GM12878 (cell line): ENCODE measurements at regions not wholly inside any gene's neighbourhood (a gene's known extent, or its start where the extent isn't known, plus 50 kb on each side); places are given as distances from the start of the nearest gene placed in this dataset.

Source experiments
- ATAC-seq: fragments of 200-7000 bp; cut with Tn5 transposase; 3 replicates; pipeline ENCODE4 v1.9.1; 2020; ENCODE audit warnings: mild to moderate bottlenecking, moderate library complexity
- BruUV-seq: library from RNA; stranded (reverse); fragments of 400-500 nt; replicated peaks from 2 replicates; lab custom pipeline; 2021; lab: Mats Ljungman, UMichigan
- CTCF ChIA-PET: fragments of 300-600 bp; sonication (Branson Sonifier 250); formaldehyde crosslinking; extraction: SDS; loops from one replicate; lab custom pipeline; 2021; ENCODE audit warnings: inconsistent platforms; lab: Yijun Ruan, JAX
- POLR2A ChIA-PET: fragments of 350-600 bp; formaldehyde crosslinking; extraction: SDS; loops from one replicate; lab custom pipeline; 2021; ENCODE audit warnings: inconsistent platforms; lab: Charles Lee
- RAD21 ChIA-PET: fragments of 300-600 bp; sonication (Branson Sonifier 250); formaldehyde crosslinking; loops from one replicate; lab custom pipeline; 2023; ENCODE audit warnings: antibody characterized with exemption; ENCODE audit not compliant: unreplicated experiment; lab: Charles Lee
- SMC1A ChIA-PET: fragments of 300-600 bp; sonication (Branson Sonifier 250); formaldehyde crosslinking; loops from one replicate; lab custom pipeline; 2023; ENCODE audit not compliant: unreplicated experiment, uncharacterized antibody; lab: Charles Lee
- DNase-seq: peaks from one replicate; pipeline ENCODE4 v3.0.0-alpha.2; 2011; ENCODE audit warnings: low read depth, low spot score
- FAIRE-seq: peaks from 3 replicates; lab custom pipeline; 2011; peaks lifted over from hg19 to GRCh38; lab: Jason Lieb, UNC
- H2AFZ ChIP-seq: 2 replicates; pipeline ENCODE4 v1.6.0; 2011; ENCODE audit warnings: low read depth, low read length, control low read depth; ENCODE audit not compliant: control insufficient read depth
- H3K27ac ChIP-seq: 2 replicates; pipeline ENCODE4 v1.5.1; 2011; ENCODE audit warnings: control low read depth; ENCODE audit not compliant: control insufficient read depth, insufficient read depth
- H3K27me3 ChIP-seq, 2 experiments: replicated peaks in 1 of 2; 2 replicates each; pipeline versions ENCODE4 v1.6.0 to v1.6.1; 2011; ENCODE audit warnings: low read length in 1 of 2; ENCODE audit not compliant: control insufficient read depth in 2 of 2, insufficient read depth in 2 of 2
- H3K36me3 ChIP-seq, 2 experiments: 2 replicates each; pipeline ENCODE4 v1.5.1; 2011; ENCODE audit warnings: low read length in 1 of 2; ENCODE audit not compliant: control insufficient read depth in 2 of 2, insufficient read depth in 2 of 2
- H3K4me1 ChIP-seq: 2 replicates; pipeline ENCODE4 v1.6.1; 2011; ENCODE audit warnings: mild to moderate bottlenecking, low read length, moderate library complexity, mixed read lengths; ENCODE audit not compliant: control insufficient read depth, insufficient read depth
- H3K4me2 ChIP-seq: 2 replicates; pipeline ENCODE4 v1.6.0; 2011; ENCODE audit warnings: control low read depth; ENCODE audit not compliant: control insufficient read depth, insufficient read depth
- H3K4me3 ChIP-seq: fragments of 200-600 bp; sonication (generic); 2 replicates; pipeline ENCODE4 v1.5.1; 2016
- H3K79me2 ChIP-seq: 2 replicates; pipeline ENCODE4 v1.6.0; 2011; ENCODE audit warnings: low read length; ENCODE audit not compliant: control insufficient read depth, insufficient read depth
- H3K9ac ChIP-seq: 2 replicates; pipeline ENCODE4 v1.8.0; 2011; ENCODE audit warnings: low read length, control low read depth, mixed read lengths; ENCODE audit not compliant: control insufficient read depth, insufficient read depth
- H3K9me3 ChIP-seq: replicated peaks from 3 replicates; pipeline ENCODE4 v1.5.1; 2011; ENCODE audit warnings: mild to moderate bottlenecking, low read length; ENCODE audit not compliant: control insufficient read depth, insufficient read depth
- H4K20me1 ChIP-seq: 2 replicates; pipeline ENCODE4 v1.6.0; 2011; ENCODE audit not compliant: control insufficient read depth, insufficient read depth
- BCL3 ChIP-seq: IDR thresholded peaks from 2 replicates; pipeline ENCODE4 v1.6.1; 2011; ENCODE audit warnings: borderline replicate concordance, low read depth, mild to moderate bottlenecking, moderate library complexity, low read length; ENCODE audit not compliant: insufficient read depth, poor library complexity, severe bottlenecking
- EP300 ChIP-seq, 2 experiments: fragments of 150-350 bp in 1 of 2; IDR thresholded peaks; 2 replicates each; pipeline ENCODE4 v1.6.1; 2011 to 2012; ENCODE audit warnings: low read depth in 2 of 2, low read length in 2 of 2, borderline replicate concordance in 1 of 2, improper control_type of control experiment in 1 of 2, inconsistent platforms in 1 of 2; ENCODE audit not compliant: control insufficient read depth in 1 of 2
- EZH2 ChIP-seq: IDR thresholded peaks from 2 replicates; pipeline ENCODE4 v1.6.1; 2012; ENCODE audit warnings: low read depth, mild to moderate bottlenecking, control low read depth, inconsistent platforms, low read length, borderline replicate concordance; ENCODE audit not compliant: control insufficient read depth
- MEF2B ChIP-seq: fragments of 450-650 bp; IDR thresholded peaks from 2 replicates; pipeline ENCODE4 v1.6.1; 2018; ENCODE audit warnings: mild to moderate bottlenecking, moderate library complexity; ENCODE audit not compliant: partially characterized antibody, poor library complexity, severe bottlenecking
- MTA3 ChIP-seq: IDR thresholded peaks from 2 replicates; pipeline ENCODE4 v1.6.1; 2012; ENCODE audit warnings: low read length, inconsistent platforms, borderline replicate concordance
- RAD51 ChIP-seq: fragments of 450-650 bp; IDR thresholded peaks from 2 replicates; pipeline ENCODE4 v1.6.1; 2016; ENCODE audit warnings: moderate library complexity, mild to moderate bottlenecking, inconsistent platforms
- RFX5 ChIP-seq: IDR thresholded peaks from 2 replicates; pipeline ENCODE4 v1.6.1; 2011; ENCODE audit warnings: low read depth, low read length, improper control_type of control experiment
- SMC3 ChIP-seq: IDR thresholded peaks from 2 replicates; pipeline ENCODE4 v1.6.1; 2011; ENCODE audit warnings: low read length, improper control_type of control experiment, borderline replicate concordance
- ZNF384 ChIP-seq: IDR thresholded peaks from 2 replicates; pipeline ENCODE4 v1.6.1; 2012; ENCODE audit warnings: low read depth, mild to moderate bottlenecking, low read length, improper control_type of control experiment, borderline replicate concordance
- ZSCAN29 ChIP-seq: fragments of 450-650 bp; IDR thresholded peaks from 2 replicates; pipeline ENCODE4 v1.6.1; 2017; ENCODE audit warnings: mild to moderate bottlenecking, moderate library complexity
- WGBS: methylation state at CpG from one replicate; pipeline ENCODE4 v1.1.6; 2016; ENCODE audit warnings: low lambda C conversion rate; ENCODE audit not compliant: insufficient replicate concordance, insufficient coverage; ENCODE audit errors: missing lambda C conversion rate; 5-methylcytosine and 5-hydroxymethylcytosine counted together
- in situ Hi-C: fragments of 300-500 bp; cut with MboI; formaldehyde crosslinking; loops from 9 replicates; pipeline ENCODE4 v1.14.3; 2018; ENCODE audit warnings: mixed read lengths
- intact Hi-C: fragments of 100-400 bp; cut with micrococcal nuclease; formaldehyde crosslinking; loops from one replicate; pipeline ENCODE4 v1.14.2; 2022; ENCODE audit not compliant: unreplicated experiment
- TF ChIP-seq, protein P1 (sequence below): IDR thresholded peaks from 2 replicates; pipeline ENCODE4 v1.6.1; 2011; ENCODE audit warnings: borderline replicate concordance, low read depth, mild to moderate bottlenecking, moderate library complexity, mixed read lengths, low read length; ENCODE audit not compliant: insufficient read depth; ENCODE audit errors: extremely low read length
- TF ChIP-seq, protein P2 (sequence below): IDR thresholded peaks from 2 replicates; pipeline ENCODE4 v1.6.1; 2011; ENCODE audit warnings: low read depth, low read length, improper control_type of control experiment, borderline replicate concordance

- ATAC-seq, result no peak
- Histone ChIP-seq H3K4me3 (no peak overlapping the region), H3K79me2 (no peaks in the 10 kb centered on the region), H3K27ac (no peak overlapping the region), H3K4me2 (no peak overlapping the region), H3K36me3 (no peaks in the 10 kb centered on the region), H3K27me3 (peaks cover 0 to 3% of the 10 kb centered on the region in 2 experiments; a peak in 2 of 4 replicates), H3K9ac (no peak overlapping the region), H3K4me1 (no peaks in the 10 kb centered on the region), H3K9me3 (no peaks in the 10 kb centered on the region), H2AFZ (no peak overlapping the region), H4K20me1 (no peaks in the 10 kb centered on the region)
- POLR2A ChIA-PET, result no interaction called here
- 16% methylated on average over 5 of the region's 5 CpGs for WGBS
- in situ Hi-C loops, result no loop called here
- intact Hi-C loops, result no loop called here
- RAD21 ChIA-PET, result no interaction called here
- no peak for DNase-seq
- no TSS peak for BruUV-seq
- SMC1A ChIA-PET, result no interaction called here
- TF ChIP-seq RAD51, result peak; percentile 61; the same call in 1 of the 2 replicates
- TF ChIP-seq, protein P1, sequence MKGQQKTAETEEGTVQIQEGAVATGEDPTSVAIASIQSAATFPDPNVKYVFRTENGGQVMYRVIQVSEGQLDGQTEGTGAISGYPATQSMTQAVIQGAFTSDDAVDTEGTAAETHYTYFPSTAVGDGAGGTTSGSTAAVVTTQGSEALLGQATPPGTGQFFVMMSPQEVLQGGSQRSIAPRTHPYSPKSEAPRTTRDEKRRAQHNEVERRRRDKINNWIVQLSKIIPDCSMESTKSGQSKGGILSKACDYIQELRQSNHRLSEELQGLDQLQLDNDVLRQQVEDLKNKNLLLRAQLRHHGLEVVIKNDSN, result peak; percentile 60
- no peak for TF ChIP-seq ZSCAN29
- TF ChIP-seq, protein P2, sequence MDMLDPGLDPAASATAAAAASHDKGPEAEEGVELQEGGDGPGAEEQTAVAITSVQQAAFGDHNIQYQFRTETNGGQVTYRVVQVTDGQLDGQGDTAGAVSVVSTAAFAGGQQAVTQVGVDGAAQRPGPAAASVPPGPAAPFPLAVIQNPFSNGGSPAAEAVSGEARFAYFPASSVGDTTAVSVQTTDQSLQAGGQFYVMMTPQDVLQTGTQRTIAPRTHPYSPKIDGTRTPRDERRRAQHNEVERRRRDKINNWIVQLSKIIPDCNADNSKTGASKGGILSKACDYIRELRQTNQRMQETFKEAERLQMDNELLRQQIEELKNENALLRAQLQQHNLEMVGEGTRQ, result peak; percentile 4; the same call in 1 of the 2 replicates
- CTCF ChIA-PET, result no interaction called here
- FAIRE-seq, result no peak
Measured at GRCh38 chr12:113747017-113747416, 219.1 kb downstream of the RBM19 start.

DNA sequence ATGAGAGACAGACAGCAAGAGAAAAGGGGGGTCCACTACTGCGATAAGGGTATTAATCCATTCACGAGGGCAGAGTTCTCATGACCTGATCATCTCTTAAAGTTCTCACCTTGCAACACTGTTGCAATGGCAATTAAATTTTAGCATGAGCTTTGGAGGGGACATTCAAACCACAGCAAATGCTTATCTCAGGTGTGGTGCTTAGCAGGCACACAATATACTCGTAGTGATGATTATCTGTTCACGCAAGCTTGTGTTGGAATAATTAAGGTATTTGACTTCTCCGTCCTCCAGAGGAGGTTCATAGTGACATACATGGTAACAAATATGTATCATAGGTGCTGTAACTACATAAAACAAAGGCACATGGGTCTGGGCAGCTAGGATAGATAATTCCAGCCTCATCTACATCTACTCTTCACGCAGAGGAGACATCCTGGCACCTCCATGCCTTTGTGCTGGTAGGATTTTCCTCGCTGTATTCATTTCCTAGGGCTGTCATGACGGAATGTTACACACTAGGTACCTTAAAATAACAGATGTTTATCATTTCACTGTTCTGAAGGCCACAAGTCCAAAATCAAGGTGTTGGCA, 221.2 kb downstream of the RBM19 start:
- in situ Hi-C loops (no loop called here), intact Hi-C loops (no loop called here)
- Histone ChIP-seq H3K4me2 (no peak overlapping the region), H3K79me2 (no peaks in the 10 kb centered on the region), H3K36me3 (no peaks in the 10 kb centered on the region), H3K4me3 (no peak overlapping the region), H3K27ac (no peak overlapping the region), H3K9ac (no peak overlapping the region), H2AFZ (no peak overlapping the region), H4K20me1 (no peaks in the 10 kb centered on the region), H3K4me1 (no peaks in the 10 kb centered on the region), H3K27me3 (peaks cover 0 to 3% of the 10 kb centered on the region in 2 experiments; a peak in 2 of 4 replicates), H3K9me3 (no peaks in the 10 kb centered on the region)
- WGBS, result 30% methylated on average over 8 of the region's 8 CpGs
- no peak for DNase-seq
- ChIA-PET SMC1A (no interaction called here), RAD21 (no interaction called here), POLR2A (no interaction called here), CTCF (interaction anchor here (0.6 kb wide), 1 partner anchor 115 kb away, joined by 3 read pairs; no protein-coding TSS in a partner anchor)
- ATAC-seq, result no peak
- no TSS peak for BruUV-seq
- FAIRE-seq, result no peak
- TF ChIP-seq MEF2B, result no peak
- no peak for TF ChIP-seq EP300 (IDR thresholded peaks at IDR 0.05; ENCODE audit: borderline replicate concordance in 1 of 2, control insufficient read depth in 1 of 2, low read depth in 2 of 2, low read length in 2 of 2)
- TF ChIP-seq RFX5, result no peak
- TF ChIP-seq BCL3, result no peak
- TF ChIP-seq MTA3, result no peak
- no peak for TF ChIP-seq ZNF384
- TF ChIP-seq EZH2, result no peak
- TF ChIP-seq SMC3, result no peak
- TF ChIP-seq, protein P1, result no peak
